Activated T-cell treated with anti-CD3 and anti-CD28 coated beads, Interleukin-2, amount 50 U/mL, for 48 hours (primary cell): ENCODE measurements at regions not wholly inside any gene's neighbourhood (a gene's known extent, or its start where the extent isn't known, plus 50 kb on each side); places are given as distances from the start of the nearest gene placed in this dataset.
"Not testable (repeated sequence)": the region's sequence is repeated elsewhere in the genome, so short reads cannot be mapped to it uniquely, and the experiment has no call there.

Experiments used
- DNase-seq, 2 experiments: peaks; one replicate each; pipeline ENCODE4 v3.0.0-alpha.2; 2020

- DNase-seq, result no peak
These were observed 633.5 kb downstream of the DTWD2 start for GRCh38 chr5:118354797-118355196.

DNA sequence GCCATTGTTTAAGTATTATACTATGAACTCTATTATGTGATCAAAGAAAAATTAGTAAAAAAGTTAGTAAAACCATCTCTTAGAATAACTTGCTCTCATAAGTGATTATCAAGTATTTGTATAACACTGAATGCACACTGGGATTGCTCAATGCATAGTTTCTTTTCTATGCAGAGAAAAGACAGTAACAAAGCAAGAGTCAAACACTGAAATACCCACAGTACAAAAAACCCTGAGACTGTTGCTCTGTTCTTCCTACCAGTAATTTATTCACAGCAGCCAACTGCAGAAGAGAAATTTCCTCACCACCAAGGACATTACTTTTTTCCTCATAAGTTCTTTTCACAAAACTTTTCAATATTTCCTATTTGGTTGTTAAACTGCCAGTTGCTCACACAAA, 634.4 kb downstream of the DTWD2 start:
- no peak for DNase-seq

DNA sequence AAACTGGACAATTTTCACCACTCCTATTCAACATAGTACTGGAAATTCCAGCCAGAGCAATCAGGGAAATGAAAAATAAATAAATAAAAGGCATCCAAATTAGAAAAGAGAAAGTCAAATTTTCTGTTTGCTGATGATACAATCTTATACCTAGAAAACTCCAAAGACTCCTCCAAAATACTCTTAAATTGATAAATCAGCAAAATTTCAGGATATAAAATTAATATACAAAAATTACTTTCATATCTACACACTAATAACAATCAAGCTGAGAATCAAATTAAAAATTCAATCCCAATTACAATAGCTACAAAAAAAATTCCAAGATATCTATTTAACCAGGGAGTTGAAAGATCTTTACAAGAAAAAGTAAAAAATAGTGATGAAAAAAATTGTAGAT, 651.9 kb downstream of the DTWD2 start:
- no peak for DNase-seq

DNA sequence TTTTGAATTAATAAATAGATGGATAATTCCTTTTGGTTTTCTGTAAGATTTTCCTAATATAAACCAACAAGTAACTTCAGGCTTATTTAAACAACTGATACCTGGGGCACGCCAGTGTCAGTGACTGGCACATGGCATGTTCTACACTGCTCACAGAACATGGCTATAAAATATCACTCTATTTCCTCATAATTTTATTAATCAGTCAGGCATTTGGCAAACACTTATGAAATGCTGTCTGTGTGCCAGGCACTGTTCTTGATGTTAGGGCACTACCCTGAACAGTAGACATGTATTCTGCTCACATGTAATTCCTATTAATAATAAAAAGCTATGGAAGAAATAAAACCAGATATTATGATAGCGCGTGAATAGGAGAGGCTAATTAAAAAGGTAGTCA, 661.0 kb downstream of the DTWD2 start:
- DNase-seq, result no peak

GRCh38 chr5:118326481-118327045, 661.8 kb downstream of the DTWD2 start:
- no peak for DNase-seq

DNA sequence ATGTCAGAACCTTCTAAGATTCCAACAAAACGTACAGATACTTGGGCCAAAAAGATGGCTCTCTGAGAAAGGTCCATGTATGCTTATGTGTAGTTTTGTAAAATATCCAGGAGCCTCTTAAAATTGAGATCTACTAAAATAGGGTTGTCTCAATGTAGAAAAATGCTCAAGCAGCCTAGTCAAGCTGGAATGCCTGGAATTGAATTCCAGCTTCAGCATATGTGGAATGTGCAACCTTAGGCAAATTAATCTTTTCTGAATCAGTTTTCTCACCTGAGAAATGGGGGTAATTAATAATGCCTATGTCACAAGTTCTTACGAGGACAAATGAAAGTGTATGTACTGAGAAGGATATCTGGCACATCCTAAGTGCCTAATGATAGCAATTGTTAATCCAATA, 662.4 kb downstream of the DTWD2 start:
- no peak for DNase-seq

- DNase-seq, result not testable (repeated sequence)
These were observed 664.6 kb downstream of the DTWD2 start for GRCh38 chr5:118323723-118324122.

- DNase-seq, result no peak
These were observed 667.3 kb downstream of the DTWD2 start for GRCh38 chr5:118321081-118321480.

DNA sequence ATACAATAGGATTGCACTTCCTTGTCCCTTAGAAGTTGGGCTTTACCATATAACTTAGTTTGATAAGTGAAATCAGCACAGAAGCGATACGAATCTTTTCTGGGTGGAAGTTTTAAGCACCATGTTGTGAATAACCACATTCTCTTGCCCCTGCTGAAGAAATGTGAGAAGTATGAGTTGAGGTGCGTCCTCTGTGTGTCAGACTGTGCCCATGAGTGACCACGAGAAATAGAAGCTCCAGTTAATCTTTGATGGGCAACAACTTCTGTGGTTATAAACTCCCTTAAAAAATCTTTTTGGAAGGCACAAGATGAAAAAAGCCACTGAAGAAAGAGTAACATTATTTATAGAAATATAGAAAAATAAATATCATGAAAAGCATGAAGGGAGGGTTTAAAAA, 668.2 kb downstream of the DTWD2 start:
- DNase-seq, result no peak

DNA sequence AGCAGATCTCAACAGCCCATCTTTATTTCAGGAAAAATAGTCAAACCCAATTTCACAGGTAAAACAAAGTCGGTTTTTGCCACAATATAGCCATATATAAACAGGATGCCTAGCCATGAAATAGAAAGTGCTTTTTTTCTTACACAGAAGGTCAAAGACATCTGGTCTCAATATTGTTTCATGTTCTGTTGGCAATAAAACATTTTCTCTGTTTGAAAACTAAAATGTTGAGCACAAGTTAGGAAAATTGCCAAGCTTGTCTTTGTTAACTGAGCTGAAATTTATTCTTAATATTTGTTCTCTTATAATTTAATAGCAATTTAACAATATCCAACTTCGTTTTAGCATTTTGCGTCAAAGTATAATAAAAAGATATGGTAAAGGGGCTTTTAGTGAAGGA, 673.4 kb downstream of the DTWD2 start:
- no peak for DNase-seq

DNA sequence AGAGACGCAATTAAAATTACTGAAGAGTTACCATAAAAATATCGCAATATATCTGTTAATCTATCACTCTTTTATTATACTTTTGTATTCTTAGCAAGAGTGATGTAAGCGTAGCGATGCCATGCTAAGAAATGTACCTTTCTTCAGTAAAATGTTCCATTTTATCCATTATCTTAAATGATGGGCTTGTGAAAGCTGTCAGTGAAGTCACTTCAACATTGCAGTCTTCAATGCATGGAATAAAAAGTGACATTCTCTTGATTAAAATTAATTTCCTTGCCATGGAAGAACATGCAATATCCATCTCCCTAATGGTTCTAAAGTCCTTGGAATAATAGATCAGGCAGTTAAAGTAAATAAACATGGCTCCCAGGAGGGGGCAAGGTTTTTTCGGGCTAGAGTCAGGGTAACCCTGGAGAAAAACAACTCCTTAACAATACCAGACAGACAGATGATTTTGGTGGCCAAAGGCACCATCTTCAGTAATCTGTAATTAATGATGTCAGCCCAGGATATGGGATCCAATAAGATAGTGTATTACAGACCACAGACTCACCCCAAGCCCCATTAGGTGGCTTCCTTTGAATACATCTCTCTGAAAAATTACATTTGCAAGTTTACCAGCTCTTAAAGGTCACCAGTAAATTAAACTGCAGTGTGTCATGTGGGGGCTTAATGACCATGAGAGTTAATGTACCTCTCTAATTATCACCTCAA, 677.1 kb downstream of the DTWD2 start:
- no peak for DNase-seq

DNA sequence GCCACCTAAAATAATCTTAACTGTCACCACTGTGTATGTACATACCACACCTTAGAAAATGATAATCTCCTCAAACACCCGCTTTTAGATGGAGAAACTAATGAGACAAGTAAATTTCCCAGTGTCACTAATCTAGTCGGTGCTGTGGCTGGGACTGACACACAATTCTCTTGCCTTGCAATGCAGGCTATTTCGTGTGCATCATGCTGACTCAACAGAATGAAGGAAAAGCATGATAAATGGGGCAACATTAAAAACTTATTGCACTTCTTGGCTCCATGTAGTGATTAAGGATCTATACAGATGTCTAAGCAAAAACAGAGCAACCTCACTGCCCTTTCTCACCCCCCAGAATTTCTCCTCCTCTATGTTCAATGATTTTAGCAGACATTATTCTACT, 677.9 kb downstream of the DTWD2 start:
- no peak for DNase-seq

GRCh38 chr5:118303296-118303695, 685.1 kb downstream of the DTWD2 start:
- DNase-seq, result no peak

DNA sequence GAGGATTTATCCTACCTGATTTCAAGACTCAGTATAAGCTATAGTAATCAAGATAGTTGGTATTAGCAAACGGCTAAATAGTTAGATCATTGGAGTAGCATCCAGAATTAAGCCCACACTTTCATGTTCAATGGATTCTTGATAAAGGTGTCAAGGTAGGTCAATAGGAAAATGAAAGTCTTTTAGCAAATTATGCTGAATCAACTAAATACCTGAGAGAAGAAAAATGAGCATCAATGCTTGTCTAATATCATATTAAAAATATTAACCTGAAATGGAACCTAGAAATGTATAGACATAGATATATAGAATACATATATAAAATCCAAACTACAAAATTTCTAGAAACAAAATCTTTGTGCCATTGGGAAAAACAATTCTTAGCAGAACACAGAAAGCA, 685.6 kb downstream of the DTWD2 start:
- no peak for DNase-seq

DNA sequence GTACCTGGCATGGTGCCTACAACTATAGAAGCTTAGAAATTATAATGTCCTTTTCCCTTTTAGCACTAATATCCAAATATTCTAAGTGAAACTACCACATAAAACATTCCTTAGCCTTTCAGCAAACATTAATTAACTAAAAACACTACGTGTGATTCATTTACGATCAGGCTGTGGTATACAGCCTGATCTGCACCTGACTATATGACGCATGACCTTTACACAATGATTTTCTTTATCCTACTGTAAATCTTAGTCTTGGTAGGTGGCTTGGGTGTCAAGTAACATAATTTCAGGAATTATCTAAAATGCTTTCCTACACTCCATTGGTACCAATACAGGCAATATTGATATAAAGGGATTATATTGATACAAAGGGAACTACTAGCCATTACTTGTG, 686.7 kb downstream of the DTWD2 start:
- DNase-seq, result no peak

DNA sequence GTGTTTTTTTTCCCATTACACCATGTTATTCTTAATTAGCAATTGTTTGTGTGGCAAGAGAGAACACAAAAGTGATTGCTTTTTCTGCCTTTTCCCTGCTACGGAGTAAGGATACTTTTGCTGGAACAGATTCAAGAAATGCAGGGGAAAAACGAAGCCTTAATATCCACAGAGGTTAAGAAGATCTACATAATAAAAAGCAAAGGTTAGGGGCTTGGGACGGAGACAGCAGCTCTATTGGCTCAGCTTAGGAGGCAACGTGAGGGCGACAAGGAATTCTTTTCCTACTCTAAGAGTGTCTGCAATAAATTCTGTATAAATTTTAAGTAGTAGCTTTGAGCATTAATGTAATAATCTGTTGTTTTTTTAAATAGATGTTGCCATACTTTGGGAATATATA, 693.3 kb downstream of the DTWD2 start:
- DNase-seq, result no peak

GRCh38 chr5:118293378-118293777, 695.0 kb downstream of the DTWD2 start:
- DNase-seq, result no peak

DNA sequence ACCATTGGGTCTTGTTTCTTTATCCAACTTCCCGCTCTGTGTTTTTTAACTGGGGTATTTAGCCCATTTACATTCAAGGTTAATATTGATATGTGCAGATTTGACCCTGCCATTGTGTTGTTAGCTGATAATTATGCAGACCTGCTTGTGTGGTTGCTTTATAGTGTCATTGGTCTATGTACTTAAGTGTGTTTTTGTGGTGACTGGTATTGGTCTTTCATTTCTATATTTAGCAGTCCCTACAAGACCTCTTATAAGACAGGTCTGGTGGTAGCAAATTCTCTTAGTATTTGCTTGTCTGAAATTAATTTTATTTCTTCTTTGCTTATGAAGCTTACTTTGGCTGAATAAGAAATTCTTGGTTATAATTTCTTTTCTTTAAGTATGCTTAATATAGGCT, 698.1 kb downstream of the DTWD2 start:
- DNase-seq, result no peak

GRCh38 chr5:118284230-118284629, 704.1 kb downstream of the DTWD2 start:
- DNase-seq, result not testable (repeated sequence)

DNA sequence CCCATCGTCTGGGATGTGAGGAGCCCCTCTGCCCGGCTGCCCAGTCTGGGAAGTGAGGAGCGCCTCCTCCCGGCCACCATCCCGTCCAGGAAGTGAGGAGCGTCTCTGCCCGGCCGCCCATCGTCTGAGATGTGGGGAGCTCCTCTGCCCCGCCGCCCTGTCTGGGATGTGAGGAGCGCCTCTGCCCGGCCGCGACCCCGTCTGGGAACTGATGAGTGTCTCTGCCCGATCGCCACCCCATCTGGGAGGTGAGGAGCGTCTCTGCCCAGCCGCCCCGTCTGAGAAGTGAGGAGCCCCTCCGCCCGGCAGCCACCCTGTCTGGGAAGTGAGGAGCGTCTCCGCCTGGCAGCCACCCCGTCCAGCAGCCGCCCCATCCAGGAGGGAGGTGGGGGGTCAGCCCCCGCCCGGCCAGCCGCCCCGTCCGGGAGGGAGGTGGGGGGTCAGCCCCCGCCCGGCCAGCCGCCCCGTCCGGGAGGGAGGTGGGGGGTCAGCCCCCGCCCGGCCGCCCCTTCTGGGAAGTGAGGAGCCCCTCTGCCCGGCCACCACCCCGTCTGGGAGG, 705.8 kb downstream of the DTWD2 start:
- DNase-seq, result not testable (repeated sequence)

- DNase-seq, result no peak
These were observed 708.6 kb downstream of the DTWD2 start for GRCh38 chr5:118279540-118280294.

GRCh38 chr5:118270526-118270925, 717.8 kb downstream of the DTWD2 start:
- no peak for DNase-seq

- DNase-seq, result no peak
These were observed 730.1 kb downstream of the DTWD2 start for GRCh38 chr5:118258223-118258622.

DNA sequence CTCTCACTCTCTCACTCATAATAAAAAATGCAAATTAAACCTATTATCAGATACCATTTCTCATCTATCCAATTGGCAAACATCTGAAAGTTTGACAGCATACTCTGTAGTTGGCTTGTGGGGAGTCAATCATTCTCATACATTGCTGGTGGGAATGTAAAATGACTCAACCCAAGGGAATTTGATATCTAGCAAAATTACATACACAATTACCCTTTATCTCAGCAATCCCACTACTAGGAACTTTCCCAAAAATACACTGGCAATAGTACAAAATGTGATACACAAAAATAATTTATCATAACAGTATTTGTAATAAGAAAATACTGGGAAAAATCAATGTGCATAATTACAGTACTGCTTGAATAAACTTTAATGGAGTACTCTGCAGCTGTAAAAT, 731.3 kb downstream of the DTWD2 start:
- no peak for DNase-seq
